Kidney (tissue), 13 donors: ENCODE measurements at regions not wholly inside any gene's neighbourhood (a gene's known extent, or its start where the extent isn't known, plus 50 kb on each side); places are given as distances from the start of the nearest gene placed in this dataset.

ENCODE experiments used
- DNase-seq, 5 donors: peaks; one replicate each; pipeline ENCODE4 v3.0.0-alpha.2; 2013 to 2020
- FAIRE-seq: peaks from 2 replicates; lab custom pipeline; 2012; peaks lifted over from hg19 to GRCh38; lab: Jason Lieb, UNC
- H3K27ac ChIP-seq, 2 donors: one replicate each; pipeline ENCODE4 v1.7.0; 2013; ENCODE audit warnings: low read depth in 2 of 2, low read length in 2 of 2, inconsistent platforms in 1 of 2
- H3K27me3 ChIP-seq: one replicate; pipeline ENCODE4 v1.7.1; 2013; ENCODE audit warnings: low read length, inconsistent platforms; ENCODE audit not compliant: control insufficient read depth, insufficient read depth
- H3K36me3 ChIP-seq, 3 donors: one replicate each; pipeline versions ENCODE4 v1.7.0 to v1.7.1; 2013; ENCODE audit warnings: low read length in 3 of 3, control low read depth in 1 of 3, inconsistent platforms in 1 of 3; ENCODE audit not compliant: insufficient read depth in 3 of 3, control insufficient read depth in 2 of 3
- H3K4me1 ChIP-seq, 3 donors: one replicate each; pipeline versions ENCODE4 v1.7.0 to v1.7.1; 2013; ENCODE audit warnings: low read length in 3 of 3, inconsistent platforms in 1 of 3, low read depth in 1 of 3; ENCODE audit not compliant: control insufficient read depth in 2 of 3, insufficient read depth in 2 of 3
- H3K4me3 ChIP-seq, 3 donors: one replicate each; pipeline versions ENCODE4 v1.7.0 to v1.8.1; 2013; ENCODE audit warnings: low read length in 3 of 3, control low read depth in 1 of 3, inconsistent platforms in 1 of 3
- H3K9ac ChIP-seq, 3 donors: one replicate each; pipeline versions ENCODE4 v1.7.0 to v1.7.1; 2013; ENCODE audit warnings: low read length in 3 of 3, control low read depth in 1 of 3, inconsistent platforms in 1 of 3
- H3K9me3 ChIP-seq, 3 donors: one replicate each; pipeline versions ENCODE4 v1.7.0 to v1.7.1; 2013; ENCODE audit warnings: low read length in 3 of 3, control low read depth in 1 of 3, inconsistent platforms in 1 of 3; ENCODE audit not compliant: control insufficient read depth in 2 of 3, insufficient read depth in 1 of 3
- intact Hi-C: fragments of 100-400 bp; cut with DNase I; formaldehyde crosslinking; loops from one replicate; pipeline ENCODE4 v1.11.1; 2022
- TF ChIP-seq, protein P1 (sequence below): IDR thresholded peaks from 3 replicates; pipeline ENCODE4 v1.5.1; 2012; ENCODE audit warnings: mild to moderate bottlenecking, moderate library complexity, borderline replicate concordance; ENCODE audit not compliant: insufficient read depth; ENCODE audit errors: extremely low read depth
- donor health status: control.
- donor health status: control.
- donor health status: control.
- donor health status: control.
- donor health status: control.
- donor health status: DM: yes; HTN: yes; CAD: no.
- donor health status: Normal renal cell carcinoma (clear cell type).

DNA sequence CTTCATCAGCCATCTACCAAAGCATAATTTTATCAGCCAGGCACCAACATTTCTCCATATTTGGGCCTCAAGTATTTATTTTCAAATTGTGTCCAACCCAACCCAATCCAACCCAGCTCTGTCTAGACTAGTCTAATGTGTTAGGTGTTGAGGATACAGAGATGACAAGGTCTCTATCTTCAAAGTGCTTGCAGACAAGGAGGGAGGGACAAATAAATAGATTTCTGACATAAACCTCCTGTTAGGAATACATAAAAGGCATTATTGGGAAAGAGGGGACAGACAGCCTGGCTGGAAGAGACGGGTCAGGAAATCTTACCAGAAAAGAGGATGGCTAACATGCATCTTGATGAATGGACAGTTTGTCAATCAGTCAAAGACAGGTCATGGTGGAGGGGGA is 115.4 kb upstream of the RPS6KA3 start:
- no peak overlapping the region for H3K4me3 ChIP-seq
- FAIRE-seq, result no peak

DNA sequence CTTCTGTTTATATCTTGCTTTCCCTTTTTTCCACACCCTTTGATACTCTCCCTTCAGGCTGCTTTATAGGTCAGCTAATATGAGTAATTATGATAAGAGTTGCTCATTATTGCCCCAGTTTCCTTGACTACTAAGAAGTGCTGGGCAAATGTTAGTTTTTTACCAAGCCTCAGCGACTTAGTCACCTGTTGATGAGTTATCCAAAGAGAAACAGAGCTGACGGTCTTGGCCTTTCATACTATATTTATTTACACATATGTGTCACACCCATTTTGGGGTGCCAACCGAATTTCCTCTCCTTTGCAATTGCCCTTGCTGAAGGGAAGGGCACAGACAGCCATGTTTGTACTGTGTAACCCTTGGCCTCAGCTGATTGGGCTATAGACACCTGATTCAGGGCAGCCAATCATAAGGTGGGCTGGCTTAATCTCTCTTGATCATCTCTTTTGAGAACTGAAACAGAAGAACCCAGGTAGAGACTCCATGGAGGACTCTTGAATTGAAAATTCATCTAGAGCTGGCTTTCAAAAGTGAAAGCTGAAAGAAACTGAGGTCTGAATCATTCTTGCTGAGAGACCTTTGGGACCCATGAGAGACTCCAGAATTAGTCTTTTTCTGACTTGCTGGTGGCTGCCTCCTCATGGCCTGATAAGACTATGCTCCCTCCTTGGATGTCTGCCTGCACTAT is 111.7 kb upstream of the RPS6KA3 start:
- DNase-seq (no peak), FAIRE-seq (no peak)
- intact Hi-C loops, result no loop called here
- no peak overlapping the region for H3K27ac ChIP-seq
- no peaks in the 10 kb centered on the region for H3K9me3 ChIP-seq
- H3K4me3 ChIP-seq, result no peak overlapping the region
- TF ChIP-seq, protein P1, sequence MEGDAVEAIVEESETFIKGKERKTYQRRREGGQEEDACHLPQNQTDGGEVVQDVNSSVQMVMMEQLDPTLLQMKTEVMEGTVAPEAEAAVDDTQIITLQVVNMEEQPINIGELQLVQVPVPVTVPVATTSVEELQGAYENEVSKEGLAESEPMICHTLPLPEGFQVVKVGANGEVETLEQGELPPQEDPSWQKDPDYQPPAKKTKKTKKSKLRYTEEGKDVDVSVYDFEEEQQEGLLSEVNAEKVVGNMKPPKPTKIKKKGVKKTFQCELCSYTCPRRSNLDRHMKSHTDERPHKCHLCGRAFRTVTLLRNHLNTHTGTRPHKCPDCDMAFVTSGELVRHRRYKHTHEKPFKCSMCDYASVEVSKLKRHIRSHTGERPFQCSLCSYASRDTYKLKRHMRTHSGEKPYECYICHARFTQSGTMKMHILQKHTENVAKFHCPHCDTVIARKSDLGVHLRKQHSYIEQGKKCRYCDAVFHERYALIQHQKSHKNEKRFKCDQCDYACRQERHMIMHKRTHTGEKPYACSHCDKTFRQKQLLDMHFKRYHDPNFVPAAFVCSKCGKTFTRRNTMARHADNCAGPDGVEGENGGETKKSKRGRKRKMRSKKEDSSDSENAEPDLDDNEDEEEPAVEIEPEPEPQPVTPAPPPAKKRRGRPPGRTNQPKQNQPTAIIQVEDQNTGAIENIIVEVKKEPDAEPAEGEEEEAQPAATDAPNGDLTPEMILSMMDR, result no peak
- H3K27me3 ChIP-seq, result peaks cover 3% of the 10 kb centered on the region
- no peak overlapping the region for H3K9ac ChIP-seq
- H3K36me3 ChIP-seq, result no peaks in the 10 kb centered on the region
- H3K4me1 ChIP-seq, result peaks cover 0 to 3% (median 0%) of the 10 kb centered on the region in 3 donors

More for the DNA sequence above, 115.4 kb upstream of the RPS6KA3 start:
- DNase-seq, result no peak
- TF ChIP-seq, protein P1, result no peak
- no peaks in the 10 kb centered on the region for H3K9me3 ChIP-seq
- H3K9ac ChIP-seq, result no peak overlapping the region
- no peak overlapping the region for H3K27ac ChIP-seq
- H3K27me3 ChIP-seq, result peaks cover 2% of the 10 kb centered on the region
- H3K36me3 ChIP-seq, result no peaks in the 10 kb centered on the region
- intact Hi-C loops, result no loop called here
- H3K4me1 ChIP-seq, result peaks cover 0 to 3% (median 0%) of the 10 kb centered on the region in 3 donors

DNA sequence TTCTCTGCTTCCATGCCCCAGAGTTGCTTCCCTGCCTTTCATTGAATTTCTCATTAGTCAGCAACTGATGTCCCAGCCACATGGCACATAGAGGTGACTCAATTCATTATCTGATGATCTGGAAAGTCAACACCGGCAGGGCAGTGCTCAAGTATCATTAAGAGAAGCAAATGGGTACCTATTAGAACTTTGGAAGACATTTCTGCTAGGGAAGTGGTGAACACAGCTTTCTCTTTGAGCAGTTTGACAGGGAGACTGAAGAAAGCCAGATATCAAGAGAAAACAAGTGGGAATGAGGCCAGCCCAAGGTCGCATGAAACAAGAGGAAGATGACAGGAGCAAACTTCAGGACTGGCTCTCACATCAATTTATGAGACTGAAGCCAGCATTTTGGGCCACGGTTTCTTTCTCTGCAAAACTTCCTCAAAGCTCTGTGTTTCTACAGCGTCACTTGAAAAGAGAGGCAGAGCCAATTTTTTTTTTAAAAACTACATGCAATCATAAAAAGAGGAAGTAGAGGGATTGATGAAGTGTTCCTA is 108.3 kb upstream of the RPS6KA3 start:
- TF ChIP-seq, protein P1, result no peak
- H3K27ac ChIP-seq, result no peak overlapping the region
- no peaks in the 10 kb centered on the region for H3K4me1 ChIP-seq
- intact Hi-C loops, result no loop called here
- DNase-seq (no peak), FAIRE-seq (no peak)
- H3K36me3 ChIP-seq, result no peaks in the 10 kb centered on the region
- H3K9me3 ChIP-seq, result no peaks in the 10 kb centered on the region
- H3K4me3 ChIP-seq, result no peak overlapping the region
- peaks cover 2% of the 10 kb centered on the region for H3K27me3 ChIP-seq
- no peak overlapping the region for H3K9ac ChIP-seq
